IMR-90 (cell line): ENCODE measurements at regions not wholly inside any gene's neighbourhood (a gene's known extent, or its start where the extent isn't known, plus 50 kb on each side); places are given as distances from the start of the nearest gene placed in this dataset.
A peak's percentile ranks its signal among the peaks of the same experiment; 100 is the strongest.

ENCODE experiments used
- ATAC-seq: fragments of 200-7000 bp; cut with Tn5 transposase; 2 replicates; pipeline ENCODE4 v1.9.1; 2020; ENCODE audit warnings: low read depth, mild to moderate bottlenecking, moderate library complexity
- BruUV-seq: library from RNA; stranded (reverse); fragments of 400-500 nt; replicated peaks from 2 replicates; lab custom pipeline; 2021; lab: Mats Ljungman, UMichigan
- CTCF ChIA-PET: fragments of 300-600 bp; formaldehyde crosslinking; extraction: SDS; loops from one replicate; lab custom pipeline; 2021; ENCODE audit warnings: antibody characterized with exemption; lab: Yijun Ruan, JAX
- POLR2A ChIA-PET: fragments of 300-600 bp; sonication (Branson Sonifier 250); formaldehyde crosslinking; loops from one replicate; lab custom pipeline; 2022; ENCODE audit warnings: antibody characterized with exemption; ENCODE audit not compliant: unreplicated experiment; lab: Charles Lee
- DNase-seq: peaks from one replicate; pipeline ENCODE4 v3.0.0; 2013
- H2AFZ ChIP-seq: replicated peaks from 2 replicates; pipeline ENCODE3; 2013; ENCODE audit warnings: low read length, mild to moderate bottlenecking; ENCODE audit not compliant: poor library complexity
- H2AK5ac ChIP-seq: 2 replicates; pipeline ENCODE4 v1.6.1; 2013; ENCODE audit warnings: low read depth, low read length, inconsistent platforms
- H2AK9ac ChIP-seq: replicated peaks from 2 replicates; pipeline ENCODE3; 2013; ENCODE audit warnings: mild to moderate bottlenecking, low read depth, low read length, moderate library complexity; ENCODE audit not compliant: poor library complexity
- H2BK120ac ChIP-seq: 2 replicates; pipeline ENCODE4 v1.6.1; 2013; ENCODE audit warnings: low read depth, low read length, inconsistent platforms
- H2BK15ac ChIP-seq: 3 replicates; pipeline ENCODE4 v1.6.1; 2013; ENCODE audit warnings: low read depth, low read length, inconsistent platforms
- H2BK20ac ChIP-seq: 2 replicates; pipeline ENCODE4 v1.6.1; 2013; ENCODE audit warnings: low read depth, mild to moderate bottlenecking, inconsistent platforms, low read length, moderate library complexity
- H2BK5ac ChIP-seq: 2 replicates; pipeline ENCODE4 v1.6.1; 2013; ENCODE audit warnings: mild to moderate bottlenecking, low read depth, low read length, inconsistent platforms; ENCODE audit not compliant: poor library complexity, severe bottlenecking
- H3K14ac ChIP-seq: replicated peaks from 2 replicates; pipeline ENCODE4 v1.6.1; 2013; ENCODE audit warnings: low read depth, low read length, inconsistent platforms
- H3K18ac ChIP-seq: 2 replicates; pipeline ENCODE4 v1.6.1; 2013; ENCODE audit warnings: low read depth, low read length, control low read depth
- H3K23ac ChIP-seq: 2 replicates; pipeline ENCODE4 v1.6.1; 2013; ENCODE audit warnings: low read depth, low read length, inconsistent platforms
- H3K27ac ChIP-seq: 2 replicates; pipeline ENCODE4 v1.5.1; 2013; ENCODE audit warnings: mild to moderate bottlenecking, control low read depth, low read length; ENCODE audit not compliant: insufficient read depth
- H3K27me3 ChIP-seq: 2 replicates; pipeline ENCODE4 v1.6.1; 2013; ENCODE audit warnings: low read length; ENCODE audit not compliant: control insufficient read depth, insufficient read depth
- H3K36me3 ChIP-seq: 2 replicates; pipeline ENCODE4 v1.6.1; 2013; ENCODE audit warnings: low read length, mixed read lengths; ENCODE audit not compliant: control insufficient read depth, insufficient read depth
- H3K4ac ChIP-seq: 2 replicates; pipeline ENCODE4 v1.6.1; 2013; ENCODE audit warnings: low read depth, low read length, inconsistent platforms
- H3K4me1 ChIP-seq: 2 replicates; pipeline ENCODE4 v1.6.1; 2013; ENCODE audit warnings: low read length, mixed read lengths; ENCODE audit not compliant: control insufficient read depth, insufficient read depth
- H3K4me2 ChIP-seq: 2 replicates; pipeline ENCODE4 v1.6.1; 2013; ENCODE audit warnings: low read depth, mild to moderate bottlenecking, control low read depth, low read length, moderate library complexity
- H3K4me3 ChIP-seq: 2 replicates; pipeline ENCODE4 v1.5.1; 2013; ENCODE audit warnings: low read depth, mild to moderate bottlenecking, control low read depth, low read length, moderate library complexity; ENCODE audit not compliant: insufficient read depth
- H3K56ac ChIP-seq: 2 replicates; pipeline ENCODE4 v1.6.1; 2013; ENCODE audit warnings: low read length, inconsistent platforms; ENCODE audit not compliant: insufficient read depth; ENCODE audit errors: extremely low read depth
- H3K79me1 ChIP-seq, 2 experiments: 2 replicates each; pipeline ENCODE4 v1.6.1; 2013; ENCODE audit warnings: low read length in 2 of 2, inconsistent platforms in 1 of 2, low read depth in 1 of 2
- H3K9ac ChIP-seq: 2 replicates; pipeline ENCODE4 v1.6.1; 2013; ENCODE audit warnings: low read depth, low read length, control low read depth
- H3K9me1 ChIP-seq: 2 replicates; pipeline ENCODE4 v1.6.1; 2013; ENCODE audit warnings: low read length, inconsistent platforms; ENCODE audit not compliant: insufficient read depth
- H3K9me3 ChIP-seq: 2 replicates; pipeline ENCODE4 v1.6.1; 2013; ENCODE audit warnings: low read length; ENCODE audit not compliant: control insufficient read depth, insufficient read depth
- H4K20me1 ChIP-seq: 2 replicates; pipeline ENCODE4 v1.6.1; 2013; ENCODE audit warnings: low read length, inconsistent platforms; ENCODE audit not compliant: insufficient read depth
- H4K5ac ChIP-seq: 2 replicates; pipeline ENCODE4 v1.6.1; 2013; ENCODE audit warnings: mild to moderate bottlenecking, low read depth, low read length, control low read depth
- H4K8ac ChIP-seq, 2 experiments: 2 replicates each; pipeline ENCODE4 v1.6.1; 2013; ENCODE audit warnings: low read depth in 2 of 2, low read length in 2 of 2, control low read depth in 1 of 2, inconsistent platforms in 1 of 2
- H4K91ac ChIP-seq: 2 replicates; pipeline ENCODE4 v1.6.1; 2013; ENCODE audit warnings: low read depth, low read length, inconsistent platforms; ENCODE audit not compliant: insufficient read depth
- BHLHE40 ChIP-seq: fragments of 150-350 bp; IDR thresholded peaks from 2 replicates; pipeline ENCODE4 v1.6.1; 2016; ENCODE audit warnings: mild to moderate bottlenecking, low read depth, low read length
- CEBPB ChIP-seq: IDR thresholded peaks from 2 replicates; pipeline ENCODE4 v1.6.1; 2012; ENCODE audit warnings: low read depth, low read length, improper control_type of control experiment
- WGBS, 2 experiments: methylation state at CpG; one replicate each; pipeline versions ENCODE4 v1.1.5 to v1.1.7; 2013; ENCODE audit warnings: missing lambda C conversion rate in 2 of 2; ENCODE audit not compliant: insufficient read length in 1 of 2; ENCODE audit errors: extremely low coverage in 2 of 2; 5-methylcytosine and 5-hydroxymethylcytosine counted together
- dilution Hi-C: fragments of 300-500 bp; cut with HindIII; formaldehyde crosslinking; loops from one replicate; pipeline ENCODE4 v1.14.3; 2018; ENCODE audit warnings: low sequenced_read_pairs; ENCODE audit not compliant: unreplicated experiment
- in situ Hi-C: fragments of 300-500 bp; cut with MboI; formaldehyde crosslinking; loops from 3 replicates; pipeline ENCODE4 v1.14.3; 2019; ENCODE audit warnings: low sequenced_read_pairs, inconsistent platforms, mixed read lengths
- intact Hi-C: fragments of 100-400 bp; cut with micrococcal nuclease; formaldehyde crosslinking; loops from 2 replicates; pipeline ENCODE4 v1.10.0; 2022

DNA sequence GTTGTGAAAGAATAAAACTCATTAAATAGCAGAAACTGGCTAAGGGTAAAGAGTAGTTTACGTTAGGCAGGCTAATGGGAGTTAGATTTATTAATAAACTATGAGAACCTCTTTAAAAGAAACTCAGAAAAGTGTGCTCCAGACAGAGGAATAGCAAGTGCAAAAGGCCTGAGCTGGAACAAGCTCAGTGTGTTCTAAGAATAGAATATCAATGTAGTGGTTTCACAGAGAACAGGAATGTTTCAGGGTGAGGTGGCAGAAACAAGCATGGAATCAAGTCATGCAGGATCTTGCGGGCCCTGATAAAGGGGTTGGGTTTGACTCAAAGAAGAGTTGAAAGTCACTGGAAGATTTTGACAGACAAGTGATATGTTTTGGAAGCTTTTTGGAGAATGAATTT lies 164.0 kb upstream of the HS3ST3A1 start:
- Histone ChIP-seq H3K9me3 (peaks cover 11% of the 10 kb centered on the region), H3K56ac (no peak overlapping the region), H2BK120ac (no peak overlapping the region), H2BK20ac (no peak overlapping the region), H3K18ac (no peak overlapping the region), H2BK15ac (no peak overlapping the region), H3K4me2 (no peak overlapping the region), H3K27ac (no peak overlapping the region), H3K4me3 (no peak overlapping the region), H4K5ac (no peak overlapping the region), H3K14ac (no peak overlapping the region), H4K8ac (no peak overlapping the region), H3K4ac (no peak overlapping the region), H3K36me3 (no peaks in the 10 kb centered on the region), H3K23ac (no peak overlapping the region), H2AK9ac (no peak overlapping the region), H3K4me1 (no peaks in the 10 kb centered on the region), H3K27me3 (no peaks in the 10 kb centered on the region), H2BK5ac (no peak overlapping the region), H3K9me1 (no peaks in the 10 kb centered on the region), H3K79me1 (no peaks in the 10 kb centered on the region), H4K91ac (no peak overlapping the region), H2AFZ (no peak overlapping the region), H4K20me1 (no peaks in the 10 kb centered on the region), H2AK5ac (no peak overlapping the region), H3K9ac (no peak overlapping the region)
- dilution Hi-C loops = no loop called here
- POLR2A ChIA-PET = no interaction called here
- CTCF ChIA-PET = no interaction called here
- ATAC-seq (no peak), DNase-seq (peak; percentile 23)
- BruUV-seq = no TSS peak
- TF ChIP-seq CEBPB = no peak
- no peak for TF ChIP-seq BHLHE40
- in situ Hi-C loops = no loop called here
- WGBS, 2 experiments = 78% methylated on average over 1 of the region's 2 CpGs; no CpG with 5 or more reads in 1 of the 2 experiments
- intact Hi-C loops = no loop called here
